Uterus (tissue), 3 donors: ENCODE measurements at regions not wholly inside any gene's neighbourhood (a gene's known extent, or its start where the extent isn't known, plus 50 kb on each side); places are given as distances from the start of the nearest gene placed in this dataset.

Experiments
- DNase-seq, 2 donors: peaks; one replicate each; pipeline ENCODE4 v3.0.0-alpha.2; 2019 to 2020
- H3K27ac ChIP-seq, 2 donors: fragments of 200-600 bp; sonication (generic); 1 replicate in 1 of 2; 2 replicates in 1 of 2; pipeline ENCODE4 v1.5.1; 2016 to 2018
- H3K27me3 ChIP-seq, 2 donors: fragments of 200-600 bp; sonication (generic); one replicate each; pipeline ENCODE4 v1.5.1; 2018 to 2019; ENCODE audit warnings: control low read depth in 1 of 2
- H3K36me3 ChIP-seq, 2 donors: fragments of 200-600 bp; sonication (generic); one replicate each; pipeline ENCODE4 v1.5.1; 2019; ENCODE audit warnings: control low read depth in 1 of 2
- H3K4me1 ChIP-seq, 2 donors: fragments of 200-600 bp; sonication (generic); one replicate each; pipeline ENCODE4 v1.5.1; 2018 to 2019; ENCODE audit warnings: control low read depth in 1 of 2
- H3K4me3 ChIP-seq, 2 donors: fragments of 200-600 bp; sonication (generic); 1 replicate in 1 of 2; 2 replicates in 1 of 2; pipeline ENCODE4 v1.5.1; 2018 to 2019; ENCODE audit warnings: mild to moderate bottlenecking in 1 of 2
- H3K9me3 ChIP-seq, 2 donors: fragments of 200-600 bp; sonication (generic); one replicate each; pipeline ENCODE4 v1.5.1; 2019; ENCODE audit warnings: control low read depth in 1 of 2
- CTCF ChIP-seq, 4 experiments: fragments of 200-600 bp in 2 of 4; fragments of 450-650 bp in 2 of 4; sonication (generic) in 2 of 4; IDR thresholded peaks; one replicate each; pipeline ENCODE4 v1.5.1; 2016 to 2019; ENCODE audit warnings: antibody characterized with exemption in 4 of 4, mild to moderate bottlenecking in 2 of 4, moderate library complexity in 1 of 4
- POLR2A ChIP-seq, 2 donors: fragments of 450-650 bp; IDR thresholded peaks; one replicate each; pipeline ENCODE4 v1.6.1; 2016; ENCODE audit warnings: antibody characterized with exemption in 2 of 2, mild to moderate bottlenecking in 1 of 2, moderate library complexity in 1 of 2
- intact Hi-C: fragments of 100-400 bp; cut with DNase I; formaldehyde crosslinking; loops from one replicate; pipeline ENCODE4 v1.15.1; 2023; ENCODE audit warnings: low total_unique reads
- donor health status: DM: yes; HTN: yes; CAD: no.

- no peaks in the 10 kb centered on the region for H3K36me3 ChIP-seq
- TF ChIP-seq POLR2A (IDR thresholded peaks at IDR 0.05) (no peak), CTCF (IDR thresholded peaks at IDR 0.05) (no peak)
- intact Hi-C loops, result no loop called here
- DNase-seq, result no peak
- no peaks in the 10 kb centered on the region for H3K9me3 ChIP-seq
- H3K27me3 ChIP-seq, result no peaks in the 10 kb centered on the region
- H3K4me1 ChIP-seq, result no peaks in the 10 kb centered on the region
- no peak overlapping the region for H3K4me3 ChIP-seq
- H3K27ac ChIP-seq, result no peak overlapping the region
Observed at GRCh38 chr6:121967631-121968030, 431.8 kb upstream of the HSF2 start.

GRCh38 chr6:121971931-121972335, 427.5 kb upstream of the HSF2 start:
- DNase-seq, result no peak

GRCh38 chr6:121984956-121985355, 414.5 kb upstream of the HSF2 start:
- Histone ChIP-seq H3K4me3 (no peak overlapping the region), H3K36me3 (no peaks in the 10 kb centered on the region), H3K4me1 (no peaks in the 10 kb centered on the region), H3K27ac (no peak overlapping the region), H3K27me3 (no peaks in the 10 kb centered on the region), H3K9me3 (no peaks in the 10 kb centered on the region)
- TF ChIP-seq CTCF (IDR thresholded peaks at IDR 0.05) (no peak), POLR2A (IDR thresholded peaks at IDR 0.05) (no peak)
- intact Hi-C loops, result no loop called here
- DNase-seq, result no peak

More at GRCh38 chr6:121971931-121972335, 427.5 kb upstream of the HSF2 start:
- Histone ChIP-seq H3K36me3 (no peaks in the 10 kb centered on the region), H3K27ac (no peak overlapping the region), H3K9me3 (no peaks in the 10 kb centered on the region), H3K4me3 (no peak overlapping the region), H3K4me1 (no peaks in the 10 kb centered on the region), H3K27me3 (no peaks in the 10 kb centered on the region)
- intact Hi-C loops, result no loop called here
- TF ChIP-seq POLR2A (IDR thresholded peaks at IDR 0.05), result no peak
- TF ChIP-seq CTCF (IDR thresholded peaks at IDR 0.05), result no peak

- Histone ChIP-seq H3K9me3 (no peaks in the 10 kb centered on the region), H3K27me3 (no peaks in the 10 kb centered on the region), H3K4me1 (no peaks in the 10 kb centered on the region), H3K36me3 (no peaks in the 10 kb centered on the region), H3K4me3 (no peak overlapping the region), H3K27ac (no peak overlapping the region)
- intact Hi-C loops, result no loop called here
- no peak for DNase-seq
- TF ChIP-seq POLR2A (IDR thresholded peaks at IDR 0.05) (no peak), CTCF (IDR thresholded peaks at IDR 0.05) (no peak)
Observed at GRCh38 chr6:121993362-121993761, 406.1 kb upstream of the HSF2 start.

- Histone ChIP-seq H3K4me1 (no peaks in the 10 kb centered on the region), H3K27ac (no peak overlapping the region), H3K27me3 (no peaks in the 10 kb centered on the region), H3K9me3 (no peaks in the 10 kb centered on the region), H3K4me3 (no peak overlapping the region), H3K36me3 (no peaks in the 10 kb centered on the region)
- DNase-seq, result no peak
- intact Hi-C loops, result no loop called here
- TF ChIP-seq POLR2A (IDR thresholded peaks at IDR 0.05) (no peak), CTCF (IDR thresholded peaks at IDR 0.05) (no peak)
Observed at GRCh38 chr6:121994919-121995318, 404.5 kb upstream of the HSF2 start.
